Tibial artery (tissue), 4 donors: ENCODE measurements at regions not wholly inside any gene's neighbourhood (a gene's known extent, or its start where the extent isn't known, plus 50 kb on each side); places are given as distances from the start of the nearest gene placed in this dataset.
A peak's percentile ranks its signal among the peaks of the same experiment; 100 is the strongest.
"Not testable (repeated sequence)": the region's sequence is repeated elsewhere in the genome, so short reads cannot be mapped to it uniquely, and the experiment has no call there.

ENCODE experiments used
- DNase-seq, 2 donors: peaks; one replicate each; pipeline ENCODE4 v3.0.0-alpha.2; 2019
- H3K27ac ChIP-seq, 2 donors: fragments of 200-600 bp; sonication (generic) in 1 of 2; 1 replicate in 1 of 2; 2 replicates in 1 of 2; pipeline ENCODE4 v1.5.1; 2018 to 2019; ENCODE audit warnings: mild to moderate bottlenecking in 1 of 2
- H3K27me3 ChIP-seq, 2 donors: fragments of 200-600 bp; sonication (generic) in 1 of 2; one replicate each; pipeline versions ENCODE4 v1.5.1 to v1.6.0; 2016 to 2019
- H3K36me3 ChIP-seq, 3 donors: fragments of 200-600 bp; sonication (generic) in 2 of 3; one replicate each; pipeline ENCODE4 v1.5.1; 2016 to 2019; ENCODE audit warnings: mild to moderate bottlenecking in 2 of 3
- H3K4me1 ChIP-seq, 4 donors: fragments of 200-600 bp; sonication (generic) in 2 of 4; 1 replicate in 3 of 4; 2 replicates in 1 of 4; pipeline ENCODE4 v1.5.1; 2016 to 2019
- H3K4me3 ChIP-seq, 2 donors: fragments of 200-600 bp; sonication (generic) in 1 of 2; 1 replicate in 1 of 2; 2 replicates in 1 of 2; pipeline ENCODE4 v1.5.1; 2018 to 2019; ENCODE audit warnings: mild to moderate bottlenecking in 2 of 2
- H3K9me3 ChIP-seq, 3 donors: fragments of 200-600 bp; sonication (generic) in 1 of 3; one replicate each; pipeline ENCODE4 v1.5.1; 2016 to 2019
- intact Hi-C: fragments of 100-400 bp; cut with DNase I; formaldehyde crosslinking; loops from one replicate; pipeline ENCODE4 v1.15.0; 2023; ENCODE audit warnings: low total_unique reads
- TF ChIP-seq, protein P1 (sequence below), 2 experiments: fragments of 200-600 bp in 1 of 2; fragments of 450-650 bp in 1 of 2; IDR thresholded peaks; one replicate each; pipeline ENCODE4 v1.5.1; 2017 to 2019; ENCODE audit warnings: antibody characterized with exemption in 2 of 2, mild to moderate bottlenecking in 1 of 2, moderate library complexity in 1 of 2

DNA sequence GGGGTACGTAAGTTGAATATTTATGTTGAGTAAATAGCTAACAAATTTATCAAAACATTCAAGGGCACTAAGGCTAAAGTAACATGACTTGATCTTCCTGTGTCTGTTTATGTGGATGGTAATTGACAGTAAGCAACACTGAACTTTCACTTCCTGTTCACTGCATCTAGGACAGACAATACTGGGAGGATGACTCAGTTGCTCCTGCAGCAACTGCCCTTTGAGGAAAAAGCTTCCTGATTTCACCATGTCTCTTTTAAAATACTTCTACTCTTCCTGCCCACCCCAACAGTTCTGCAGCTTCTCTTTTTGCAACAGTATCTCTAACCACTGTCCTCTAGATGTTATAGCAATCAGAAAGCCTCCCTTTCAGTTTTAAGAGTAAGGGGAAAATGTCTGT lies 76.6 kb upstream of the HGF start:
- H3K36me3 ChIP-seq: no peaks in the 10 kb centered on the region
- TF ChIP-seq, protein P1, sequence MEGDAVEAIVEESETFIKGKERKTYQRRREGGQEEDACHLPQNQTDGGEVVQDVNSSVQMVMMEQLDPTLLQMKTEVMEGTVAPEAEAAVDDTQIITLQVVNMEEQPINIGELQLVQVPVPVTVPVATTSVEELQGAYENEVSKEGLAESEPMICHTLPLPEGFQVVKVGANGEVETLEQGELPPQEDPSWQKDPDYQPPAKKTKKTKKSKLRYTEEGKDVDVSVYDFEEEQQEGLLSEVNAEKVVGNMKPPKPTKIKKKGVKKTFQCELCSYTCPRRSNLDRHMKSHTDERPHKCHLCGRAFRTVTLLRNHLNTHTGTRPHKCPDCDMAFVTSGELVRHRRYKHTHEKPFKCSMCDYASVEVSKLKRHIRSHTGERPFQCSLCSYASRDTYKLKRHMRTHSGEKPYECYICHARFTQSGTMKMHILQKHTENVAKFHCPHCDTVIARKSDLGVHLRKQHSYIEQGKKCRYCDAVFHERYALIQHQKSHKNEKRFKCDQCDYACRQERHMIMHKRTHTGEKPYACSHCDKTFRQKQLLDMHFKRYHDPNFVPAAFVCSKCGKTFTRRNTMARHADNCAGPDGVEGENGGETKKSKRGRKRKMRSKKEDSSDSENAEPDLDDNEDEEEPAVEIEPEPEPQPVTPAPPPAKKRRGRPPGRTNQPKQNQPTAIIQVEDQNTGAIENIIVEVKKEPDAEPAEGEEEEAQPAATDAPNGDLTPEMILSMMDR (IDR thresholded peaks at IDR 0.05): no peak
- intact Hi-C loops: no loop called here
- H3K27me3 ChIP-seq: no peaks in the 10 kb centered on the region
- no peak overlapping the region for H3K27ac ChIP-seq
- no peak overlapping the region for H3K4me3 ChIP-seq
- no peaks in the 10 kb centered on the region for H3K4me1 ChIP-seq
- no peaks in the 10 kb centered on the region for H3K9me3 ChIP-seq
- DNase-seq: peak in 1 of 2 donors; percentile 25

DNA sequence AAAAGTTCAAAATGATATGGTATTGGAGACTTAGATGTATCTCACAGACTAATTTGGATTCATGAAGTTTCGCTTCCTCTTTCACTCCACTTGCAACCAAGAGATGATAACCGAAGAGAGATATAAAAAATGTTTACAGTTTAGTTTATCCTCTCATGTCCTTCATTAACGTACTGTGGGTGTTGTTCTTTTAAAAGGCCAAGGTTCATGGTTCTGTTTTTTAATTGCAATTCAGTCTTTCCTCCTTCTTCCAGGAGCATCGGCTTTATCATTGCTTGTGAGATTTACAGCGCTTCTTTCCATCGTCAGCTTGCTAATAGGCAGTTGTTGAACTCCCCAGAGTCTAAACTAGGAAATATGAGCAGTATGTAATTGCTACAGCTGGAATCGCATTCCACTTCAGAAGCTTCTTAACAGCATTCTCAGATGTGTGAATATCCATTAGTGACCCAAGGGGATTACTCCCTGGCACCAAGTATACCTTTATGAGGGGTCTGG lies 75.9 kb upstream of the HGF start:
- TF ChIP-seq, protein P1 (IDR thresholded peaks at IDR 0.05): no peak
- H3K27me3 ChIP-seq: no peaks in the 10 kb centered on the region
- no peaks in the 10 kb centered on the region for H3K4me1 ChIP-seq
- no peaks in the 10 kb centered on the region for H3K36me3 ChIP-seq
- intact Hi-C loops: no loop called here
- no peaks in the 10 kb centered on the region for H3K9me3 ChIP-seq
- no peak overlapping the region for H3K4me3 ChIP-seq
- no peak for DNase-seq
- peak overlapping the region in 1 of 2 donors; percentile 6 for H3K27ac ChIP-seq

DNA sequence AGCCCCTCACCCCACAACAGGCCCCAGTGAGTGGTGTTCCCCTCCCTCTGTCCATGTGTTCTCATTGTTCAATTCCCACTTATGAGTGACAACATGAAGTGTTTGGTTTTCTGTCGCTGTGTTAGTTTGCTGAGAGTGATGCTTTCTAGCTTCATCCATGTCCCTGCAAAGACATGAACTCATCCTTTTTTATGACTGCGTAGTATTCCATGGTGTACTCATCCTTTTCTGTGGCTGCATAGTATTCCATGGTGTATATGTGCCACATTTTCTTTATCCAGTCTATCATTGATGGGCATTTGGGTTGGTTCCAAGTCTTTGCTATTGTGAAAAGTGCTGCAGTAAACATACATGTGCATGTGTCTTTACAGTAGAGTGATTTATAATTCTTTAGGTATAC lies 73.8 kb upstream of the HGF start:
- H3K4me1 ChIP-seq, H3K9me3 ChIP-seq, DNase-seq, H3K27ac ChIP-seq, intact Hi-C loops, H3K27me3 ChIP-seq, H3K36me3 ChIP-seq, H3K4me3 ChIP-seq: not testable (repeated sequence)

DNA sequence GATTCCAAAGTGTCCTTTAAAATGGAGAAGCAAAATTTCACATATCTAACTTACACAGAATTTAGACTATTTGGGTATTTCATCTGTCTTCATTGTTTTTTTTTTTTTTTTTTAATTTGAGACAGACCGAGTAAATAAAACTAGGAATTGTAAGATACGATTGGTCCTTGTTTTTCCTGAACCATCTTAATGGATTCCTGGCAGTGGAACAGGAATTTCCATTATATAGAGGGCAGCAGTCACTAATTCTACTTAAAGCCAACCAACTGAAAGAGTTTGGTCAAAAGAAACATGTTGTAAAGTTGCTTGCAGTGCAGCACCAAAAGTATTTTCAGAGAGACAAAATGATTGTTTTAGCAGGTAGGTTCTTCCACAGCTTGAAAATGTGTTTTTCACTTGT lies 72.5 kb upstream of the HGF start:
- Histone ChIP-seq H3K4me3 (no peak overlapping the region), H3K9me3 (no peaks in the 10 kb centered on the region), H3K36me3 (no peaks in the 10 kb centered on the region), H3K27ac (no peak overlapping the region), H3K27me3 (no peaks in the 10 kb centered on the region), H3K4me1 (no peaks in the 10 kb centered on the region)
- TF ChIP-seq, protein P1 (IDR thresholded peaks at IDR 0.05): no peak
- no peak for DNase-seq
- intact Hi-C loops: no loop called here

DNA sequence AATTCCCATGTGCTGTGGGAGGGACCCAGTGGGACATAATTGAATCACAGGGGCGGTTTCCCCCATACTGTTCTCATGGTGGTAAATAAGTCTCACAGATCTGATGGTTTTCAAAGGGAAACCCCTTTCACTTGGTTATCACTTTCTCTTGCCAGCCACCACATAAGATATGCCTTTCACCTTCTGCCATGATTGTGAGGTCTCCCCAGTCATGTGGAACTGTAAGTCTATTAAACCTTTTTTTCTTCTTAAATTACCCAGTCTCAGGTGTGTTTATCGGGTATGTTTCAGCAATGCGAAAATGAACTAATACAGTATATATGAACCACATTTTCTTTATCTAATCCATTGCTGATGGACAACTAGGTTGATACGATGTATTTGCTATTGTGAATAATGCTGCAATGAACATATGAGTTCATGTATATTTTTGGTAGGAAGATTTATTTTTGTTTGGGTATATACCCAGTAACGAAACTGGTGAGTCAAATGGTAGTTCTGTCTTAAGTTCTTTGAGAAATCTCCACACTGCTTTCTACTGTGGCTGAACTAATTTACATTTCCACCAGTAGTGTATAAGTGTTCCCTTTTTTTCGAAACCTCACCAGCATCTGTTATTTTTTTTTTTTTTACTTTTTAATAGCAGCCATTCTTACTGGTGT lies 70.0 kb upstream of the HGF start:
- TF ChIP-seq, protein P1 (IDR thresholded peaks at IDR 0.05): no peak
- Histone ChIP-seq H3K4me1 (no peaks in the 10 kb centered on the region), H3K4me3 (no peak overlapping the region), H3K27ac (no peak overlapping the region), H3K36me3 (no peaks in the 10 kb centered on the region), H3K9me3 (no peaks in the 10 kb centered on the region), H3K27me3 (no peaks in the 10 kb centered on the region)
- intact Hi-C loops: no loop called here
- DNase-seq: no peak

DNA sequence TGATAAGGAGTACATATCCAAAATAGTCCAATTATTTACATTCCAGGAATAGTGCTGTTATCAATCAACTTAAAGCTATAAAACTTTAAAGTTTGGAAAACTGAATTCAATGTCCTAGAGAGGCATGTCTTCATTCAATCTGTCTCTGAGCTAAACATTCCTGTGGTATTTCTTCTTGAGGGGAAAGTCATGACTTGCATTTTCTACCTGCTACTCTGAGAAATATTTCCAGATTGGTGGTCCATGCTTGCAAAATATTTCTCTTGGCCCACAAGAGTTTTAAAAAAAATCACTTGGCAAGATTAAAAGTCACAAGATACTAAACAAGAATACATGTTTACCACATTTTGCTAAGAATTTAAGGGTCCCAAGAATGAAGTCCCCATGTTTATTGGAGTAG lies 63.6 kb upstream of the HGF start:
- Histone ChIP-seq H3K9me3 (peaks cover 0 to 13% (median 0%) of the 10 kb centered on the region in 3 donors), H3K27ac (no peak overlapping the region), H3K4me1 (no peaks in the 10 kb centered on the region), H3K36me3 (peaks cover 0 to 5% (median 0%) of the 10 kb centered on the region in 3 donors), H3K27me3 (no peaks in the 10 kb centered on the region), H3K4me3 (no peak overlapping the region)
- TF ChIP-seq, protein P1 (IDR thresholded peaks at IDR 0.05): no peak
- DNase-seq: no peak
- intact Hi-C loops: no loop called here
